ENCODE measurements at regions not wholly inside any gene's neighbourhood (a gene's known extent, or its start where the extent isn't known, plus 50 kb on each side); places are given as distances from the start of the nearest gene placed in this dataset.

DNA sequence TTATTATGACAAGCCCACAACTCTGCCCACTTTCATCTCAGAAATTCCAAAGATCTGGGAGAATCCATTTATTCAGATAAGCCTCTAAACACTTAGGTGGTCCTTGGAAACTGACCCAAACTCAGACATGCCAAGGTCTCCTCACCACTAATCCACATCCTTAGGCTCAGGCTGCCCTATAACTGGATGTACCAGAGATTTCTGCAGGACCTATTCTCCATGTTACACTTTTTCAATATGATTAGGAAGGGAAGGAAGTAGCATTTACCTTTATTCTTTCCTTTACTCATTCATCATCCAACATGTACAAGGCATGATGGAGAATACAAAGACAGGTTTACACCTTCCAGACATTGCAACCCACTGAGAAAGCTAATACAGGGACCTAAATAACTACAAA is 145.9 kb upstream of the BMP4 start:
- TF ChIP-seq CTCF (IDR thresholded peaks at IDR 0.05) (no peak), POLR2A (IDR thresholded peaks at IDR 0.05) (no peak)
